ENCODE measurements at regions not wholly inside any gene's neighbourhood (a gene's known extent, or its start where the extent isn't known, plus 50 kb on each side); places are given as distances from the start of the nearest gene placed in this dataset.

- TF ChIP-seq CTCF (IDR thresholded peaks at IDR 0.05) = no peak
- no peak for TF ChIP-seq POLR2A (IDR thresholded peaks at IDR 0.05)
These were observed 283.8 kb upstream of the TSHZ3 start for GRCh38 chr19:31633014-31633413.
